Lower leg skin (tissue), 4 donors: ENCODE measurements at regions not wholly inside any gene's neighbourhood (a gene's known extent, or its start where the extent isn't known, plus 50 kb on each side); places are given as distances from the start of the nearest gene placed in this dataset.

Experiments used
- DNase-seq, 2 donors: peaks; one replicate each; pipeline ENCODE4 v3.0.0-alpha.2; 2019; ENCODE audit warnings: low spot score in 2 of 2
- H3K4me3 ChIP-seq: fragments of 200-600 bp; sonication (generic); 2 replicates; pipeline ENCODE4 v1.5.1; 2017; ENCODE audit warnings: mild to moderate bottlenecking, low read depth; ENCODE audit not compliant: poor library complexity, severe bottlenecking
- POLR2A ChIP-seq, 2 donors: fragments of 450-650 bp; IDR thresholded peaks; one replicate each; pipeline ENCODE4 v1.6.1; 2016 to 2017; ENCODE audit warnings: antibody characterized with exemption in 2 of 2, mild to moderate bottlenecking in 1 of 2, moderate library complexity in 1 of 2
- WGBS, 2 donors: methylation state at CpG; one replicate each; pipeline ENCODE4 v1.1.5; 2018; 5-methylcytosine and 5-hydroxymethylcytosine counted together
- intact Hi-C: fragments of 100-400 bp; cut with DNase I; formaldehyde crosslinking; loops from one replicate; pipeline ENCODE4 v1.15.0; 2023; ENCODE audit warnings: low total_unique reads
- TF ChIP-seq, protein P1 (sequence below), 3 donors: fragments of 450-650 bp; IDR thresholded peaks; one replicate each; pipeline ENCODE4 v1.5.1; 2016; ENCODE audit warnings: antibody characterized with exemption in 3 of 3, mild to moderate bottlenecking in 3 of 3, moderate library complexity in 2 of 3

DNA sequence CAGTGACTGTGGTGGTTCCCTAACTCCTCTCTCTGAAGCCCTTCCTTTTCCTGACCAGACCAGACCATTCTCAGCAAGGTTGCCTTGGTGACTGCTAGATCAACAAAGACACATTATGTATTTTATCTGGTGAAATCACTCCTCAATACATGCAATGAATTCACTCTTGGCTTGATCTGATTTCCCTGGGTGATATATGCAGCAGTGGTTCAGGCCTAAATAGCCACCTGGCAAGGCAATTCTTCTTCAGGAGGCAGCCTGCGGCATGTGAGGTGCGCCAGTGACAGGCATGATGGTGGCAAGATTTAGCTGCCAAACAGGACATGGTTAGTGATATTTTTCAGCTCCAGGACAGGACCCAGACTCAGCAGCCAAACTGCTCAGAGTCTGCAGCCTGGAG is 350.3 kb upstream of the CCDC196 start:
- TF ChIP-seq POLR2A (IDR thresholded peaks at IDR 0.05) = no peak
- TF ChIP-seq, protein P1, sequence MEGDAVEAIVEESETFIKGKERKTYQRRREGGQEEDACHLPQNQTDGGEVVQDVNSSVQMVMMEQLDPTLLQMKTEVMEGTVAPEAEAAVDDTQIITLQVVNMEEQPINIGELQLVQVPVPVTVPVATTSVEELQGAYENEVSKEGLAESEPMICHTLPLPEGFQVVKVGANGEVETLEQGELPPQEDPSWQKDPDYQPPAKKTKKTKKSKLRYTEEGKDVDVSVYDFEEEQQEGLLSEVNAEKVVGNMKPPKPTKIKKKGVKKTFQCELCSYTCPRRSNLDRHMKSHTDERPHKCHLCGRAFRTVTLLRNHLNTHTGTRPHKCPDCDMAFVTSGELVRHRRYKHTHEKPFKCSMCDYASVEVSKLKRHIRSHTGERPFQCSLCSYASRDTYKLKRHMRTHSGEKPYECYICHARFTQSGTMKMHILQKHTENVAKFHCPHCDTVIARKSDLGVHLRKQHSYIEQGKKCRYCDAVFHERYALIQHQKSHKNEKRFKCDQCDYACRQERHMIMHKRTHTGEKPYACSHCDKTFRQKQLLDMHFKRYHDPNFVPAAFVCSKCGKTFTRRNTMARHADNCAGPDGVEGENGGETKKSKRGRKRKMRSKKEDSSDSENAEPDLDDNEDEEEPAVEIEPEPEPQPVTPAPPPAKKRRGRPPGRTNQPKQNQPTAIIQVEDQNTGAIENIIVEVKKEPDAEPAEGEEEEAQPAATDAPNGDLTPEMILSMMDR (IDR thresholded peaks at IDR 0.05) = no peak
- no peak overlapping the region for H3K4me3 ChIP-seq
- no peak for DNase-seq
- intact Hi-C loops = no loop called here
- 54 to 66% methylated on average over 2 of the region's 2 CpGs for WGBS, 2 donors

DNA sequence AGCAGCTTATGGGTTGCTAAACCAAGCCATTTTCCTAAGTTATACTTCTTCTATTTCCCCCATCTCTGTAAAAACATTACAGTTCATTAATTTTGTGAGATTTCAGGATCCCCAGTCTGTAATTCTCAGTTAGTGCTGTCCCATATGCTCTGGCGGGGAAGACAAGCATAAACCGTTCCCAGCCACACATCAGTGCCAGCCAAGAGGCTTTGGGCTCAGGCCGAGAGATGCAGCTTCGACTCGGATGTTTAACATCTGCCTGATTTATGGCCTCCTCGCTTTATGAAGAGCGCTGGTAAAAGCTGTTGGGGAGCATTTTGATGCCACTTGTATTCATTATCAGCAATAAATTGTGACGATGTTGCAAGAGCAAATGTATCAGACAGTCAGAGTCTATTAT is 349.1 kb upstream of the CCDC196 start:
- no peak overlapping the region for H3K4me3 ChIP-seq
- no peak for DNase-seq
- 39 to 45% methylated on average over 8 of the region's 8 CpGs for WGBS, 2 donors
- intact Hi-C loops = no loop called here
- TF ChIP-seq, protein P1 (IDR thresholded peaks at IDR 0.05) = no peak
- no peak for TF ChIP-seq POLR2A (IDR thresholded peaks at IDR 0.05)

DNA sequence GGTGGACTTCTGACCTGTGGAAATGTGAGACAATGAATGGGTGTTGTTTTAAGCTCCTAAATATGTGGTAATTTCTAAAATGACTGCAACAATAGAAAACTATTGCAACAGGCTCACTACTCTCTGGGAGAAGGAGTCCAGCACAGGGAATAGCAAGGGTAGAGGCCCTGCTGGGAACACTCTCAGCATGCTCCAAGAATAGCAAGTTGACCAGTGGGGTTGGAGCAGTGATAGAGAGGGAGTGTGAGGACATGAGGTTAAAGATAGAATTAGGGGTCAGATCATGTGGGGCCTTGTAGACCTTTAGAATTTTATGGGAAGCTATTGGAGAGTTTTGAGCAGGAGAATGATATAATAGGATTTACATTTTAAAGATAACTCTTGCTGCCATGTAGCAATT is 346.7 kb upstream of the CCDC196 start:
- no peak for TF ChIP-seq POLR2A (IDR thresholded peaks at IDR 0.05)
- TF ChIP-seq, protein P1 (IDR thresholded peaks at IDR 0.05) = no peak
- no peak for DNase-seq
- no peak overlapping the region for H3K4me3 ChIP-seq
- intact Hi-C loops = no loop called here

DNA sequence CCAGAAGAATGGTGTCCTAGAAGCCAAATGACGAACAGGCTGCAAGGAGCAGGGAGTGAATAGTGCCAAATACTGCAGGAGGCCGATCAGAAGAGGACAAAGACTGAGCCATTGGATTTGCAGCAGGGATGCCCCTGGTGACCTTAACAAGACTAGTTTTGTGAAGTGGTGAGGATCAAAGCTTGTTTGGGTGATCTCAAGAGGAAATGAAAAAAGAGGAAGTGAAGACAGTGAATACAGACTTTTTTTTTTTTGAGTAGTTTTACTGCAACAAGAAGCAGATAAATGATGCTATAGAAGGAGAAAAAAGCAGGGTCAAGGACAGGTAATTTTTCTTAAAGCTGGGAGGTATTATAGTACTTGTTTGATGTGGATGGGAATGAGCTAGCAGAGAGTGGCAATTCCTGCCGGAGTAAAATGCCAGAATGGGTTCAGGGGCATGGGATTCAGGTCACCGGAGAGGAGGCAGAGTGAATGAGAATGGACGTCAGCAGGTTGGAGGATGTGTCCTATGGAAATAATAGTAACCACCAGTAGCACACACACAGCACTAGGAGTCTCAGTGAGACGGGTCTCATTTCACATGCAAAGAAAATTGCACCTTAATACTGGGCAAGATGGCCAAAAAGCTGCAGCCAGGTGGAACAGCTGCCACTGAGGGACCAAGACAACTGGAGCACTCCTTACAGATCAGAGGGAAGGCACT is 345.8 kb upstream of the CCDC196 start:
- TF ChIP-seq POLR2A (IDR thresholded peaks at IDR 0.05) = no peak
- H3K4me3 ChIP-seq = no peak overlapping the region
- no peak for DNase-seq
- intact Hi-C loops = no loop called here
- WGBS, 2 donors = 75 to 79% methylated on average over 6 of the region's 6 CpGs

DNA sequence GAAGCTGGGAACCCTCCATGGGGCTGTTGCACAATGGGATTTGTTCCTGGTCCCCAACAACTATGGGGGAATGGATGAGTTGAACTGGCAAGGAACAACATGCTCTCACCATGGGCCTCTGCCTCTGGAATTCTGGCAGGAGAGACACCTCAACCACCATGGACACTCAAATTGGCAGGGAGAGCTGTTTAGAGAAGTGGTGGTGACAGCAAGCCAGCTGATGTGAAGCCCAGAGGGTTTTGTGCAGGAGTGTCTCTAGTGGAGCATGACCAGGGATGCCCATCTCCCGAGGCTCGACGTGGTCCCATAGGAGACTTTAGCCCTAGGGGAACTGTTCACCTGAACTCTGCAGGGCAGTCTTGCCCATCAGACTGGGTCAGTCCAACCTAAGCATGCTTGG is 345.2 kb upstream of the CCDC196 start:
- H3K4me3 ChIP-seq = no peak overlapping the region
- 62 to 93% methylated on average over 2 to 3 of the region's 3 CpGs for WGBS, 2 donors
- DNase-seq = no peak
- intact Hi-C loops = no loop called here
- no peak for TF ChIP-seq POLR2A (IDR thresholded peaks at IDR 0.05)
- TF ChIP-seq, protein P1 (IDR thresholded peaks at IDR 0.05) = no peak

DNA sequence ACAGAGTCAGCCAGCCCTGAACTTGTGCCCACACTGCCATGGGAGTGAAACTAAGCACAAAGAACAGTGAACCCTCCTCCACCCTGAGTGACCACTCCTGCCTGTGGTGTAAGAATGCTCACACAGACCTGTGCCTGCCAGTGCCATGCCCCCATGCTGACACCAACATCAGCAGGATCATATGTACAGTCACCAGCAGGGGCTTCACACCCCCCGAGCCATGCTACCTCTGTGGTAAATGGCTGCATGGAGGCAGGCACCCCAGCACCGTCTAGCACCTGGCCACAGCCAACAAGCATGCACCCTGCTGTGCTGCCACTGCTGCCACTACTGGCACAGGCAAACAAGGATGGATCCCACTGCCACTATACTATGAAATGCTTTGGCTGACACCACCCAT is 344.4 kb upstream of the CCDC196 start:
- intact Hi-C loops = no loop called here
- TF ChIP-seq, protein P1 (IDR thresholded peaks at IDR 0.05) = no peak
- no peak for TF ChIP-seq POLR2A (IDR thresholded peaks at IDR 0.05)
- no peak for DNase-seq
- H3K4me3 ChIP-seq = no peak overlapping the region
- 90 to 92% methylated on average over 2 of the region's 2 CpGs for WGBS, 2 donors
